HepG2 (cell line): ENCODE measurements at regions not wholly inside any gene's neighbourhood (a gene's known extent, or its start where the extent isn't known, plus 50 kb on each side); places are given as distances from the start of the nearest gene placed in this dataset.

Experiments
- ATAC-seq: fragments of 200-7000 bp; cut with Tn5 transposase; 3 replicates; pipeline ENCODE4 v1.9.1; 2020; ENCODE audit warnings: mild to moderate bottlenecking, moderate library complexity
- BruUV-seq: library from RNA; stranded (reverse); fragments of 400-500 nt; replicated peaks from 2 replicates; lab custom pipeline; 2021; lab: Mats Ljungman, UMichigan
- CTCF ChIA-PET: fragments of 300-600 bp; formaldehyde crosslinking; extraction: SDS; loops from one replicate; lab custom pipeline; 2021; ENCODE audit warnings: low total read pairs, inconsistent platforms, low intra/inter-chr PET ratio; lab: Yijun Ruan, JAX
- POLR2A ChIA-PET: fragments of 350-600 bp; sonication (Branson Sonifier 250); formaldehyde crosslinking; loops from one replicate; lab custom pipeline; 2020; ENCODE audit warnings: antibody characterized with exemption, inconsistent platforms; lab: Yijun Ruan, JAX
- DNase-seq: peaks from one replicate; pipeline ENCODE4 v3.0.0-alpha.2; 2015; ENCODE audit warnings: low spot score
- FAIRE-seq: peaks from 3 replicates; lab custom pipeline; 2011; peaks lifted over from hg19 to GRCh38; lab: Jason Lieb, UNC
- H2AFZ ChIP-seq: one replicate; pipeline ENCODE4 v1.6.1; 2011; ENCODE audit warnings: low read length, inconsistent platforms
- H3K27ac ChIP-seq: fragments of 300-600 bp; 3 replicates; pipeline ENCODE4 v1.8.0; 2011; ENCODE audit warnings: mixed run types, mild to moderate bottlenecking, mixed read lengths, low read length, inconsistent platforms; ENCODE audit not compliant: insufficient read depth; ENCODE audit errors: extremely low read length
- H3K27me3 ChIP-seq, 2 experiments: fragments of 200-600 bp in 1 of 2; 2 replicates in 1 of 2; 3 replicates in 1 of 2; pipeline versions ENCODE4 v1.6.0 to v1.8.0; 2011; ENCODE audit warnings: low read length in 2 of 2, mild to moderate bottlenecking in 2 of 2, moderate library complexity in 2 of 2, inconsistent platforms in 1 of 2; ENCODE audit not compliant: insufficient read depth in 2 of 2, control insufficient read depth in 1 of 2
- H3K36me3 ChIP-seq, 2 experiments: fragments of 200-600 bp in 1 of 2; replicated peaks in 1 of 2; 2 replicates in 1 of 2; 3 replicates in 1 of 2; pipeline versions ENCODE4 v1.5.1 to v1.8.0; 2011; ENCODE audit warnings: low read length in 2 of 2, inconsistent platforms in 1 of 2; ENCODE audit not compliant: insufficient read depth in 2 of 2, control insufficient read depth in 1 of 2
- H3K4me1 ChIP-seq: 2 replicates; pipeline ENCODE4 v1.5.1; 2012; ENCODE audit warnings: low read length, inconsistent platforms; ENCODE audit not compliant: insufficient read depth
- H3K4me2 ChIP-seq: 2 replicates; pipeline ENCODE4 v1.6.0; 2011; ENCODE audit warnings: low read depth, low read length, inconsistent platforms
- H3K4me3 ChIP-seq, 3 experiments: fragments of 200-600 bp in 1 of 3; sonication (generic), shearing (Covaris generic) in 1 of 3; replicated peaks in 1 of 3; 2 replicates each; pipeline ENCODE4 v1.5.1; 2011 to 2016; ENCODE audit warnings: low read length in 3 of 3, inconsistent platforms in 2 of 3, low read depth in 2 of 3, mild to moderate bottlenecking in 2 of 3, control low read depth in 1 of 3, mixed read lengths in 1 of 3; ENCODE audit not compliant: insufficient read depth in 1 of 3
- H3K79me2 ChIP-seq: one replicate; pipeline ENCODE4 v1.6.1; 2011; ENCODE audit warnings: low read length, inconsistent platforms; ENCODE audit not compliant: insufficient read depth
- H3K9ac ChIP-seq: 2 replicates; pipeline ENCODE4 v1.6.0; 2011; ENCODE audit warnings: mild to moderate bottlenecking, low read depth, low read length, inconsistent platforms; ENCODE audit not compliant: insufficient read depth
- H3K9me3 ChIP-seq: 2 replicates; pipeline ENCODE4 v1.5.1; 2012; ENCODE audit warnings: mild to moderate bottlenecking, low read length
- H4K20me1 ChIP-seq: 2 replicates; pipeline ENCODE4 v1.6.0; 2011; ENCODE audit warnings: inconsistent platforms, mild to moderate bottlenecking, low read length, moderate library complexity; ENCODE audit not compliant: insufficient read depth
- DMAP1 ChIP-seq: IDR thresholded peaks from 2 replicates; pipeline ENCODE4 v1.6.1; 2016
- FOXK2 ChIP-seq: fragments of 450-650 bp; IDR thresholded peaks from 2 replicates; pipeline ENCODE4 v1.6.1; 2016
- NR1H2 ChIP-seq: sonication (generic); formaldehyde crosslinking; IDR thresholded peaks from 2 replicates; pipeline ENCODE4 v1.8.1; 2022; ENCODE audit warnings: low read depth, missing genetic modification reagents, borderline replicate concordance
- ONECUT2 ChIP-seq: sonication (generic); formaldehyde crosslinking; IDR thresholded peaks from 2 replicates; pipeline ENCODE4 v1.4.0; 2020; ENCODE audit warnings: missing genetic modification reagents
- RARA ChIP-seq: IDR thresholded peaks from 2 replicates; pipeline ENCODE4 v1.6.1; 2016; ENCODE audit warnings: missing genetic modification reagents, missing compliant biosample characterization
- SP1 ChIP-seq, 2 experiments: fragments of 450-650 bp in 1 of 2; sonication (generic) in 1 of 2; formaldehyde crosslinking in 1 of 2; IDR thresholded peaks; 2 replicates each; pipeline versions ENCODE4 v1.4.0 to v1.6.1; 2016 to 2020; ENCODE audit warnings: missing genetic modification reagents in 1 of 2
- ZNF207 ChIP-seq: fragments of 450-650 bp; IDR thresholded peaks from 2 replicates; pipeline ENCODE4 v1.6.1; 2016; ENCODE audit warnings: antibody characterized with exemption, borderline replicate concordance
- ZNF264 ChIP-seq: sonication (generic); formaldehyde crosslinking; IDR thresholded peaks from 2 replicates; pipeline ENCODE4 v1.4.0; 2020; ENCODE audit warnings: missing genetic modification reagents
- ZNF337 ChIP-seq: sonication (generic); formaldehyde crosslinking; IDR thresholded peaks from 2 replicates; pipeline ENCODE4 v1.5.1; 2020; ENCODE audit warnings: missing genetic modification reagents, low read depth, mild to moderate bottlenecking, borderline replicate concordance
- ZNF781 ChIP-seq: sonication (generic); formaldehyde crosslinking; IDR thresholded peaks from 2 replicates; pipeline ENCODE4 v1.5.1; 2020; ENCODE audit warnings: borderline replicate concordance, mild to moderate bottlenecking, missing genetic modification reagents; ENCODE audit errors: not compliant biosample characterization
- ZNF792 ChIP-seq: IDR thresholded peaks from 2 replicates; pipeline ENCODE4 v1.6.1; 2016
- ZSCAN12 ChIP-seq: sonication (generic); formaldehyde crosslinking; IDR thresholded peaks from 2 replicates; pipeline ENCODE4 v1.9.0; 2021; ENCODE audit warnings: mild to moderate bottlenecking, missing genetic modification reagents
- WGBS: methylation state at CpG from one replicate; pipeline ENCODE4 v1.1.6; 2017; ENCODE audit warnings: low lambda C conversion rate; 5-methylcytosine and 5-hydroxymethylcytosine counted together
- in situ Hi-C: cut with HindIII; loops from 2 replicates; pipeline ENCODE4 v1.10.0; 2017; ENCODE audit warnings: low pct_unique_long_range_greater_than_20kb; ENCODE audit not compliant: extremely low pct_ligation_motif_present
- intact Hi-C: fragments of 100-400 bp; cut with micrococcal nuclease; formaldehyde crosslinking; loops from one replicate; pipeline ENCODE4 v1.10.0; 2022; ENCODE audit not compliant: unreplicated experiment
- TF ChIP-seq, protein P1 (sequence below): sonication (generic); formaldehyde crosslinking; IDR thresholded peaks from 2 replicates; pipeline ENCODE4 v1.4.0; 2020; ENCODE audit warnings: missing genetic modification reagents, borderline replicate concordance
- TF ChIP-seq, protein P2 (sequence below): sonication (generic); formaldehyde crosslinking; IDR thresholded peaks from 2 replicates; pipeline ENCODE4 v1.5.0; 2020; ENCODE audit warnings: mild to moderate bottlenecking, missing genetic modification reagents
- TF ChIP-seq, protein P3 (sequence below): sonication (generic); formaldehyde crosslinking; IDR thresholded peaks from 2 replicates; pipeline ENCODE4 v1.5.1; 2020; ENCODE audit warnings: mild to moderate bottlenecking, missing genetic modification reagents, borderline replicate concordance

DNA sequence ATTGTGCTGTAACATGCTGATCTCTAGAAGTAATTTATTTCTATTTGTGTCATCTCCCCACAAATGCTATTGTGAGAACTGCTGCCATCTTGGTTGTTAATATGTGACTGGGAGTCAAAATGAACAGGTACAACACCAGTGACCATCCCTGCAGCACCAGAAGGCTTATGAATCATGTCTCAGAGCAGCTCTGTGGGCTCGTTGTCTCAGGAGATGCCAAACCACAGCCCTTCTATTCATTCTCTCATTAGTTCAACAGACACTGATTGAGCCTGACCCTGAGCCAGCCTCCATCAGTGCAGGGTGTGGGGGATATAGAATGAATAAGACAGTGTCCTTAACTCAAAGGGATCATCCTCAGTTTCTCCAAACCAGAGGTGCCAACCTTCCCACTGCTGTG, 92.5 kb downstream of the UTP18 start:
- in situ Hi-C loops (no loop called here), intact Hi-C loops (no loop called here)
- no peaks in the 10 kb centered on the region for H3K9me3 ChIP-seq
- ATAC-seq (no peak), DNase-seq (no peak), FAIRE-seq (no peak)
- POLR2A ChIA-PET, result no interaction called here
- H3K27me3 ChIP-seq, result peaks cover 0 to 26% of the 10 kb centered on the region in 2 experiments; a peak in 1 of 5 replicates
- 0% methylated on average over 1 of the region's 1 CpG for WGBS
- no peak overlapping the region for H3K4me2 ChIP-seq
- no peaks in the 10 kb centered on the region for H3K79me2 ChIP-seq
- no peak overlapping the region for H3K4me3 ChIP-seq
- H3K27ac ChIP-seq, result no peak overlapping the region
- no peak overlapping the region for H3K9ac ChIP-seq
- CTCF ChIA-PET, result no interaction called here
- no peaks in the 10 kb centered on the region for H4K20me1 ChIP-seq
- no peaks in the 10 kb centered on the region for H3K36me3 ChIP-seq
- 0 out of 2 replicates have a peak, but pooled peaks cover 4% of the 10 kb centered on the region for H3K4me1 ChIP-seq
- no TSS peak for BruUV-seq
- no peak overlapping the region for H2AFZ ChIP-seq
- no peak for TF ChIP-seq ZSCAN12 (CRISPR knock-in tag)
- TF ChIP-seq DMAP1 (CRISPR knock-in tag), result no peak
- TF ChIP-seq SP1 (IDR thresholded peaks at IDR 0.05), result no peak
- no peak for TF ChIP-seq SP1 (CRISPR knock-in tag; IDR thresholded peaks at IDR 0.05)
- TF ChIP-seq, protein P1, sequence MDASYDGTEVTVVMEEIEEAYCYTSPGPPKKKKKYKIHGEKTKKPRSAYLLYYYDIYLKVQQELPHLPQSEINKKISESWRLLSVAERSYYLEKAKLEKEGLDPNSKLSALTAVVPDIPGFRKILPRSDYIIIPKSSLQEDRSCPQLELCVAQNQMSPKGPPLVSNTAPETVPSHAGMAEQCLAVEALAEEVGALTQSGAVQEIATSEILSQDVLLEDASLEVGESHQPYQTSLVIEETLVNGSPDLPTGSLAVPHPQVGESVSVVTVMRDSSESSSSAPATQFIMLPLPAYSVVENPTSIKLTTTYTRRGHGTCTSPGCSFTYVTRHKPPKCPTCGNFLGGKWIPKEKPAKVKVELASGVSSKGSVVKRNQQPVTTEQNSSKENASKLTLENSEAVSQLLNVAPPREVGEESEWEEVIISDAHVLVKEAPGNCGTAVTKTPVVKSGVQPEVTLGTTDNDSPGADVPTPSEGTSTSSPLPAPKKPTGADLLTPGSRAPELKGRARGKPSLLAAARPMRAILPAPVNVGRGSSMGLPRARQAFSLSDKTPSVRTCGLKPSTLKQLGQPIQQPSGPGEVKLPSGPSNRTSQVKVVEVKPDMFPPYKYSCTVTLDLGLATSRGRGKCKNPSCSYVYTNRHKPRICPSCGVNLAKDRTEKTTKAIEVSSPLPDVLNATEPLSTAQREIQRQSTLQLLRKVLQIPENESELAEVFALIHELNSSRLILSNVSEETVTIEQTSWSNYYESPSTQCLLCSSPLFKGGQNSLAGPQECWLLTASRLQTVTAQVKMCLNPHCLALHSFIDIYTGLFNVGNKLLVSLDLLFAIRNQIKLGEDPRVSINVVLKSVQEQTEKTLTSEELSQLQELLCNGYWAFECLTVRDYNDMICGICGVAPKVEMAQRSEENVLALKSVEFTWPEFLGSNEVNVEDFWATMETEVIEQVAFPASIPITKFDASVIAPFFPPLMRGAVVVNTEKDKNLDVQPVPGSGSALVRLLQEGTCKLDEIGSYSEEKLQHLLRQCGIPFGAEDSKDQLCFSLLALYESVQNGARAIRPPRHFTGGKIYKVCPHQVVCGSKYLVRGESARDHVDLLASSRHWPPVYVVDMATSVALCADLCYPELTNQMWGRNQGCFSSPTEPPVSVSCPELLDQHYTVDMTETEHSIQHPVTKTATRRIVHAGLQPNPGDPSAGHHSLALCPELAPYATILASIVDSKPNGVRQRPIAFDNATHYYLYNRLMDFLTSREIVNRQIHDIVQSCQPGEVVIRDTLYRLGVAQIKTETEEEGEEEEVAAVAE, result no peak
- TF ChIP-seq ZNF781 (CRISPR knock-in tag), result no peak
- TF ChIP-seq, protein P2, sequence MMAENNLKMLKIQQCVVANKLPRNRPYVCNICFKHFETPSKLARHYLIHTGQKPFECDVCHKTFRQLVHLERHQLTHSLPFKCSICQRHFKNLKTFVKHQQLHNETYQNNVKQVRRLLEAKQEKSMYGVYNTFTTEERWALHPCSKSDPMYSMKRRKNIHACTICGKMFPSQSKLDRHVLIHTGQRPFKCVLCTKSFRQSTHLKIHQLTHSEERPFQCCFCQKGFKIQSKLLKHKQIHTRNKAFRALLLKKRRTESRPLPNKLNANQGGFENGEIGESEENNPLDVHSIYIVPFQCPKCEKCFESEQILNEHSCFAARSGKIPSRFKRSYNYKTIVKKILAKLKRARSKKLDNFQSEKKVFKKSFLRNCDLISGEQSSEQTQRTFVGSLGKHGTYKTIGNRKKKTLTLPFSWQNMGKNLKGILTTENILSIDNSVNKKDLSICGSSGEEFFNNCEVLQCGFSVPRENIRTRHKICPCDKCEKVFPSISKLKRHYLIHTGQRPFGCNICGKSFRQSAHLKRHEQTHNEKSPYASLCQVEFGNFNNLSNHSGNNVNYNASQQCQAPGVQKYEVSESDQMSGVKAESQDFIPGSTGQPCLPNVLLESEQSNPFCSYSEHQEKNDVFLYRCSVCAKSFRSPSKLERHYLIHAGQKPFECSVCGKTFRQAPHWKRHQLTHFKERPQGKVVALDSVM (CRISPR knock-in tag), result no peak
- no peak for TF ChIP-seq ONECUT2
- no peak for TF ChIP-seq RARA (CRISPR knock-in tag)
- TF ChIP-seq, protein P3, sequence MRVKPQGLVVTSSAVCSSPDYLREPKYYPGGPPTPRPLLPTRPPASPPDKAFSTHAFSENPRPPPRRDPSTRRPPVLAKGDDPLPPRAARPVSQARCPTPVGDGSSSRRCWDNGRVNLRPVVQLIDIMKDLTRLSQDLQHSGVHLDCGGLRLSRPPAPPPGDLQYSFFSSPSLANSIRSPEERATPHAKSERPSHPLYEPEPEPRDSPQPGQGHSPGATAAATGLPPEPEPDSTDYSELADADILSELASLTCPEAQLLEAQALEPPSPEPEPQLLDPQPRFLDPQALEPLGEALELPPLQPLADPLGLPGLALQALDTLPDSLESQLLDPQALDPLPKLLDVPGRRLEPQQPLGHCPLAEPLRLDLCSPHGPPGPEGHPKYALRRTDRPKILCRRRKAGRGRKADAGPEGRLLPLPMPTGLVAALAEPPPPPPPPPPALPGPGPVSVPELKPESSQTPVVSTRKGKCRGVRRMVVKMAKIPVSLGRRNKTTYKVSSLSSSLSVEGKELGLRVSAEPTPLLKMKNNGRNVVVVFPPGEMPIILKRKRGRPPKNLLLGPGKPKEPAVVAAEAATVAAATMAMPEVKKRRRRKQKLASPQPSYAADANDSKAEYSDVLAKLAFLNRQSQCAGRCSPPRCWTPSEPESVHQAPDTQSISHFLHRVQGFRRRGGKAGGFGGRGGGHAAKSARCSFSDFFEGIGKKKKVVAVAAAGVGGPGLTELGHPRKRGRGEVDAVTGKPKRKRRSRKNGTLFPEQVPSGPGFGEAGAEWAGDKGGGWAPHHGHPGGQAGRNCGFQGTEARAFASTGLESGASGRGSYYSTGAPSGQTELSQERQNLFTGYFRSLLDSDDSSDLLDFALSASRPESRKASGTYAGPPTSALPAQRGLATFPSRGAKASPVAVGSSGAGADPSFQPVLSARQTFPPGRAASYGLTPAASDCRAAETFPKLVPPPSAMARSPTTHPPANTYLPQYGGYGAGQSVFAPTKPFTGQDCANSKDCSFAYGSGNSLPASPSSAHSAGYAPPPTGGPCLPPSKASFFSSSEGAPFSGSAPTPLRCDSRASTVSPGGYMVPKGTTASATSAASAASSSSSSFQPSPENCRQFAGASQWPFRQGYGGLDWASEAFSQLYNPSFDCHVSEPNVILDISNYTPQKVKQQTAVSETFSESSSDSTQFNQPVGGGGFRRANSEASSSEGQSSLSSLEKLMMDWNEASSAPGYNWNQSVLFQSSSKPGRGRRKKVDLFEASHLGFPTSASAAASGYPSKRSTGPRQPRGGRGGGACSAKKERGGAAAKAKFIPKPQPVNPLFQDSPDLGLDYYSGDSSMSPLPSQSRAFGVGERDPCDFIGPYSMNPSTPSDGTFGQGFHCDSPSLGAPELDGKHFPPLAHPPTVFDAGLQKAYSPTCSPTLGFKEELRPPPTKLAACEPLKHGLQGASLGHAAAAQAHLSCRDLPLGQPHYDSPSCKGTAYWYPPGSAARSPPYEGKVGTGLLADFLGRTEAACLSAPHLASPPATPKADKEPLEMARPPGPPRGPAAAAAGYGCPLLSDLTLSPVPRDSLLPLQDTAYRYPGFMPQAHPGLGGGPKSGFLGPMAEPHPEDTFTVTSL (CRISPR knock-in tag), result no peak
- no peak for TF ChIP-seq ZNF792 (CRISPR knock-in tag)
- no peak for TF ChIP-seq ZNF207
- no peak for TF ChIP-seq FOXK2
- no peak for TF ChIP-seq NR1H2
- no peak for TF ChIP-seq ZNF337 (CRISPR knock-in tag)
- no peak for TF ChIP-seq ZNF264 (CRISPR knock-in tag)
